CD14-positive monocyte (primary cell): ENCODE measurements at regions not wholly inside any gene's neighbourhood (a gene's known extent, or its start where the extent isn't known, plus 50 kb on each side); places are given as distances from the start of the nearest gene placed in this dataset.
A peak's percentile ranks its signal among the peaks of the same experiment; 100 is the strongest.

Experiments used
- DNase-seq, 3 donors: peaks; one replicate each; pipeline ENCODE4 v3.0.0-alpha.2; 2011 to 2022
- H2AFZ ChIP-seq: 2 replicates; pipeline ENCODE4 v1.6.0; 2012; ENCODE audit warnings: mild to moderate bottlenecking, low read depth, low read length, inconsistent platforms; ENCODE audit not compliant: insufficient read depth, poor library complexity, severe bottlenecking
- H3K27ac ChIP-seq, 2 donors: 1 replicate in 1 of 2; 2 replicates in 1 of 2; pipeline ENCODE4 v1.5.1; 2012 to 2013; ENCODE audit warnings: low read length in 2 of 2, control low read depth in 1 of 2, inconsistent platforms in 1 of 2, low read depth in 1 of 2, mild to moderate bottlenecking in 1 of 2
- H3K27me3 ChIP-seq, 2 donors: one replicate each; pipeline versions ENCODE4 v1.6.0 to v1.6.1; 2011 to 2013; ENCODE audit warnings: low read length in 2 of 2; ENCODE audit not compliant: control insufficient read depth in 2 of 2, insufficient read depth in 2 of 2
- H3K36me3 ChIP-seq, 2 donors: replicated peaks in 1 of 2; 1 replicate in 1 of 2; 2 replicates in 1 of 2; pipeline versions ENCODE4 v1.5.1 to v1.6.1; 2012 to 2013; ENCODE audit warnings: low read length in 2 of 2, control low read depth in 1 of 2, inconsistent platforms in 1 of 2, mild to moderate bottlenecking in 1 of 2; ENCODE audit not compliant: insufficient read depth in 2 of 2, control insufficient read depth in 1 of 2
- H3K4me1 ChIP-seq, 2 donors: 1 replicate in 1 of 2; 2 replicates in 1 of 2; pipeline versions ENCODE4 v1.5.1 to v1.6.1; 2012 to 2013; ENCODE audit warnings: low read length in 2 of 2, control low read depth in 1 of 2, inconsistent platforms in 1 of 2, mild to moderate bottlenecking in 1 of 2, moderate library complexity in 1 of 2; ENCODE audit not compliant: insufficient read depth in 2 of 2, control insufficient read depth in 1 of 2
- H3K4me2 ChIP-seq: replicated peaks from 2 replicates; pipeline ENCODE3; 2012; ENCODE audit warnings: low read length, moderate library complexity, mild to moderate bottlenecking; ENCODE audit not compliant: poor library complexity, severe bottlenecking; ENCODE audit errors: extremely low read depth
- H3K4me3 ChIP-seq, 3 experiments: fragments of 200-600 bp in 1 of 3; sonication (generic) in 1 of 3; replicated peaks in 1 of 3; 1 replicate in 2 of 3; 2 replicates in 1 of 3; pipeline ENCODE4 v1.5.1; 2011 to 2013; ENCODE audit warnings: low read length in 3 of 3, mild to moderate bottlenecking in 3 of 3, control low read depth in 2 of 3, low read depth in 2 of 3, inconsistent platforms in 1 of 3, moderate library complexity in 1 of 3
- H3K79me2 ChIP-seq: 2 replicates; pipeline ENCODE4 v1.6.0; 2012; ENCODE audit warnings: mild to moderate bottlenecking, control low read depth, inconsistent platforms, low read length, moderate library complexity; ENCODE audit not compliant: insufficient read depth
- H3K9ac ChIP-seq: 2 replicates; pipeline ENCODE4 v1.6.0; 2017; ENCODE audit warnings: low read length, mild to moderate bottlenecking; ENCODE audit not compliant: insufficient read depth, poor library complexity, severe bottlenecking
- H3K9me3 ChIP-seq, 2 donors: replicated peaks in 1 of 2; 1 replicate in 1 of 2; 2 replicates in 1 of 2; pipeline versions ENCODE4 v1.5.1 to v1.6.1; 2012 to 2013; ENCODE audit warnings: low read length in 2 of 2, control low read depth in 1 of 2; ENCODE audit not compliant: control insufficient read depth in 1 of 2, insufficient read depth in 1 of 2
- H4K20me1 ChIP-seq: 2 replicates; pipeline ENCODE4 v1.6.0; 2012; ENCODE audit warnings: mild to moderate bottlenecking, low read length, control low read depth, moderate library complexity; ENCODE audit not compliant: insufficient read depth
- H3K27ac Mint-ChIP-seq, 7 donors: one replicate each; pipeline ENCODE4 v1.8.0; 2020; ENCODE audit warnings: mild to moderate bottlenecking in 7 of 7, mixed read lengths in 7 of 7, moderate library complexity in 6 of 7, inconsistent platforms in 2 of 7
- H3K27me3 Mint-ChIP-seq, 3 donors: one replicate each; pipeline ENCODE4 v1.8.0; 2021 to 2022; ENCODE audit warnings: low read depth in 3 of 3, mild to moderate bottlenecking in 3 of 3, mixed read lengths in 3 of 3, moderate library complexity in 3 of 3, inconsistent platforms in 1 of 3
- H3K36me3 Mint-ChIP-seq, 2 donors: one replicate each; pipeline ENCODE4 v1.8.0; 2020; ENCODE audit warnings: mixed read lengths in 2 of 2, inconsistent platforms in 1 of 2, mild to moderate bottlenecking in 1 of 2
- H3K4me1 Mint-ChIP-seq: one replicate; pipeline ENCODE4 v1.8.0; 2020; ENCODE audit warnings: mild to moderate bottlenecking, mixed read lengths
- H3K4me3 Mint-ChIP-seq, 2 donors: one replicate each; pipeline ENCODE4 v1.8.0; 2020; ENCODE audit warnings: mild to moderate bottlenecking in 2 of 2, mixed read lengths in 2 of 2, moderate library complexity in 1 of 2
- H3K9me3 Mint-ChIP-seq, 7 donors: one replicate each; pipeline ENCODE4 v1.8.0; 2020 to 2022; ENCODE audit warnings: mixed read lengths in 7 of 7, mild to moderate bottlenecking in 6 of 7, moderate library complexity in 6 of 7, inconsistent platforms in 2 of 7
- WGBS: methylation state at CpG from one replicate; pipeline ENCODE4 v1.1.5; 2013; ENCODE audit warnings: missing lambda C conversion rate; ENCODE audit not compliant: insufficient coverage; 5-methylcytosine and 5-hydroxymethylcytosine counted together
- intact Hi-C, 2 donors: fragments of 100-400 bp; cut with micrococcal nuclease; formaldehyde crosslinking; loops; one replicate each; pipeline versions ENCODE4 v1.15.0 to v1.15.1; 2023
- TF ChIP-seq, protein P1 (sequence below): fragments of 200-600 bp; IDR thresholded peaks from one replicate; pipeline ENCODE4 v1.8.0; 2022; ENCODE audit warnings: antibody characterized with exemption, mild to moderate bottlenecking

DNA sequence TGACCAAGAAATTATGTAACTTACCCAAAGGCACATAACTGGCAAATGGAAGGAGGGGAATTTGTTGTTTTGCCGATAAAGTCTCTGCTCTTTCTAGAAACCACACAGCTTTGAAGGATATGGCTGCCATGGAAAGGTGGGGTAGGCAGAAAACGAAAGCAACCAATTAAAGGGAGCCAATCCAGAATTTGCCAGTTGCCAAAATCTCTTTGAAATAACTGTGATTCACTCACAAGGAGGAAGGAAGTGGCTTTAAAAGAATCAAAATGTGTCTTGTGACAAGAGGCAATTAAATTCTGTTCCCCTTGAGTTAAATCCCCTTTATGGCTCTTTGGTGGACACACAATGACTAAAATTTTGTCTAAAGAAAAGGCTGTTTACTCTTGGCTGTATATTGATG lies 61.2 kb upstream of the CCDC190 start:
- peak; percentile 40 to 58 (median 50) for DNase-seq
- Histone ChIP-seq H3K9ac (no peak overlapping the region), H3K27ac (peak overlapping the region in 1 of 2 donors; percentile 28), H3K4me2 (peak overlapping the region; percentile 50), H4K20me1 (no peaks in the 10 kb centered on the region), H3K36me3 (no peaks in the 10 kb centered on the region), H3K27me3 (peaks cover 24 to 29% of the 10 kb centered on the region in 2 donors), H3K9me3 (no peaks in the 10 kb centered on the region), H2AFZ (no peak overlapping the region), H3K4me1 (peaks cover 32 to 34% of the 10 kb centered on the region in 2 donors), H3K4me3 (peak overlapping the region in 1 of 3 experiments; percentile 46), H3K79me2 (no peaks in the 10 kb centered on the region)
- intact Hi-C loops = no loop called here
- peaks cover under 1 to 28% (median 8%) of the 10 kb centered on the region in 3 donors for H3K27me3 Mint-ChIP-seq
- TF ChIP-seq, protein P1, sequence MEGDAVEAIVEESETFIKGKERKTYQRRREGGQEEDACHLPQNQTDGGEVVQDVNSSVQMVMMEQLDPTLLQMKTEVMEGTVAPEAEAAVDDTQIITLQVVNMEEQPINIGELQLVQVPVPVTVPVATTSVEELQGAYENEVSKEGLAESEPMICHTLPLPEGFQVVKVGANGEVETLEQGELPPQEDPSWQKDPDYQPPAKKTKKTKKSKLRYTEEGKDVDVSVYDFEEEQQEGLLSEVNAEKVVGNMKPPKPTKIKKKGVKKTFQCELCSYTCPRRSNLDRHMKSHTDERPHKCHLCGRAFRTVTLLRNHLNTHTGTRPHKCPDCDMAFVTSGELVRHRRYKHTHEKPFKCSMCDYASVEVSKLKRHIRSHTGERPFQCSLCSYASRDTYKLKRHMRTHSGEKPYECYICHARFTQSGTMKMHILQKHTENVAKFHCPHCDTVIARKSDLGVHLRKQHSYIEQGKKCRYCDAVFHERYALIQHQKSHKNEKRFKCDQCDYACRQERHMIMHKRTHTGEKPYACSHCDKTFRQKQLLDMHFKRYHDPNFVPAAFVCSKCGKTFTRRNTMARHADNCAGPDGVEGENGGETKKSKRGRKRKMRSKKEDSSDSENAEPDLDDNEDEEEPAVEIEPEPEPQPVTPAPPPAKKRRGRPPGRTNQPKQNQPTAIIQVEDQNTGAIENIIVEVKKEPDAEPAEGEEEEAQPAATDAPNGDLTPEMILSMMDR = no peak
- peak overlapping the region in 1 of 2 donors; percentile 51 for H3K4me3 Mint-ChIP-seq
- peaks cover 32% of the 10 kb centered on the region for H3K4me1 Mint-ChIP-seq
- WGBS = no CpG with 5 or more reads among the region's 2 CpGs
- peaks cover 0 to 4% of the 10 kb centered on the region in 2 donors for H3K36me3 Mint-ChIP-seq
- peak overlapping the region in 4 of 7 donors; percentile 25 to 68 (median 66) for H3K27ac Mint-ChIP-seq
- peaks cover 0 to 2% (median 0%) of the 10 kb centered on the region in 7 donors for H3K9me3 Mint-ChIP-seq

DNA sequence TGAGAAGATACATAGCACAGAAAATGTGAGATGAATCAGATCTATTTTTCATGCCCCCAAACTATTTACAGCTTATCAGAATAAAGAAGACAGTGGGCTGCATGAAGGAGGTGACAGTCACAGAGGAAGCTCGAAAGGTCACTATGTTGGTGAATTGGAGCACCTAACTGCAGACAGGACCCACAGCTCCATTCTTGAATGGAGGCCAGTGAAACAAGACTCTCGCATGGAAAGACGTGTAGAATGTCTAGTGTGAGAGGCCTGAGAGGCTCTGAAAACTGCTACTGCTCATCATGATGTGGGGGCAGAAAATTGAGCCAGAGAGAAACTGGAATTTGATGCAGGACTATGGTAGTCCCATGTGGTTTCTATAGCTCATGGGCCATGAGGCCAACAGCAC lies 60.3 kb upstream of the CCDC190 start:
- Histone ChIP-seq H3K9ac (no peak overlapping the region), H3K27me3 (peaks cover 24 to 27% of the 10 kb centered on the region in 2 donors), H3K27ac (no peak overlapping the region), H3K4me3 (peak overlapping the region in 1 of 3 experiments; percentile 46), H3K4me1 (peaks cover 32 to 34% of the 10 kb centered on the region in 2 donors), H3K36me3 (no peaks in the 10 kb centered on the region), H2AFZ (no peak overlapping the region), H4K20me1 (no peaks in the 10 kb centered on the region), H3K4me2 (no peak overlapping the region), H3K79me2 (no peaks in the 10 kb centered on the region), H3K9me3 (no peaks in the 10 kb centered on the region)
- no peak overlapping the region for H3K4me3 Mint-ChIP-seq
- DNase-seq = no peak
- peaks cover 32% of the 10 kb centered on the region for H3K4me1 Mint-ChIP-seq
- peaks cover 0 to 4% of the 10 kb centered on the region in 2 donors for H3K36me3 Mint-ChIP-seq
- intact Hi-C loops = no loop called here
- peak overlapping the region in 1 of 7 donors; percentile 54 for H3K27ac Mint-ChIP-seq
- peaks cover 2 to 30% (median 8%) of the 10 kb centered on the region in 3 donors for H3K27me3 Mint-ChIP-seq
- 92% methylated on average over 3 of the region's 3 CpGs for WGBS
- TF ChIP-seq, protein P1 = no peak
- H3K9me3 Mint-ChIP-seq = peaks cover 0 to 5% (median 2%) of the 10 kb centered on the region in 7 donors
